Endothelial cell of umbilical vein (primary cell): ENCODE measurements at regions not wholly inside any gene's neighbourhood (a gene's known extent, or its start where the extent isn't known, plus 50 kb on each side); places are given as distances from the start of the nearest gene placed in this dataset.

Experiments
- BruUV-seq: library from RNA; stranded (reverse); fragments of 400-500 nt; replicated peaks from 2 replicates; lab custom pipeline; 2021; lab: Mats Ljungman, UMichigan
- CTCF ChIA-PET: fragments of 300-600, 350-600 bp; sonication (Branson Sonifier 250); formaldehyde crosslinking; loops from one replicate; lab custom pipeline; 2021; ENCODE audit warnings: antibody characterized with exemption, inconsistent platforms; lab: Charles Lee
- POLR2A ChIA-PET: fragments of 300-600, 350-600 bp; sonication (Branson Sonifier 250); formaldehyde crosslinking; loops from one replicate; lab custom pipeline; 2021; ENCODE audit warnings: antibody characterized with exemption, inconsistent platforms; lab: Charles Lee
- DNase-seq: peaks from one replicate; pipeline ENCODE4 v3.0.0-alpha.2; 2011; ENCODE audit warnings: low read depth, low spot score
- FAIRE-seq: peaks from 2 replicates; lab custom pipeline; 2011; peaks lifted over from hg19 to GRCh38; lab: Jason Lieb, UNC
- H2AFZ ChIP-seq: 2 replicates; pipeline ENCODE4 v1.6.0; 2012; ENCODE audit warnings: low read depth, low read length, control low read depth, inconsistent platforms
- H3K27ac ChIP-seq: 2 replicates; pipeline ENCODE4 v1.5.1; 2011; ENCODE audit warnings: low read depth, mild to moderate bottlenecking, control low read depth, low read length, moderate library complexity; ENCODE audit not compliant: insufficient read depth
- H3K27me3 ChIP-seq, 2 experiments: 2 replicates each; pipeline versions ENCODE4 v1.6.0 to v1.6.1; 2011; ENCODE audit warnings: low read length in 2 of 2, mixed read lengths in 1 of 2; ENCODE audit not compliant: control insufficient read depth in 2 of 2, insufficient read depth in 2 of 2
- H3K36me3 ChIP-seq, 2 experiments: 2 replicates in 1 of 2; 3 replicates in 1 of 2; pipeline ENCODE4 v1.5.1; 2011; ENCODE audit warnings: low read length in 2 of 2, mild to moderate bottlenecking in 1 of 2, moderate library complexity in 1 of 2; ENCODE audit not compliant: control insufficient read depth in 2 of 2, insufficient read depth in 2 of 2; ENCODE audit errors: extremely low read depth in 1 of 2
- H3K4me1 ChIP-seq: 3 replicates; pipeline ENCODE4 v1.5.1; 2011; ENCODE audit warnings: mild to moderate bottlenecking, low read length; ENCODE audit not compliant: control insufficient read depth, insufficient read depth; ENCODE audit errors: extremely low read depth
- H3K4me2 ChIP-seq: 2 replicates; pipeline ENCODE4 v1.6.1; 2011; ENCODE audit warnings: low read length, control low read depth, mixed read lengths; ENCODE audit not compliant: insufficient read depth
- H3K4me3 ChIP-seq, 3 experiments: fragments of 200-600 bp in 1 of 3; sonication (generic), shearing (Covaris generic) in 1 of 3; replicated peaks in 1 of 3; 2 replicates each; pipeline ENCODE4 v1.5.1; 2011 to 2016; ENCODE audit warnings: control low read depth in 3 of 3, low read length in 3 of 3, mild to moderate bottlenecking in 2 of 3, inconsistent platforms in 1 of 3, low read depth in 1 of 3, moderate library complexity in 1 of 3; ENCODE audit not compliant: insufficient read depth in 1 of 3
- H3K79me2 ChIP-seq: 2 replicates; pipeline ENCODE4 v1.6.0; 2012; ENCODE audit warnings: low read length, inconsistent platforms; ENCODE audit not compliant: control insufficient read depth, insufficient read depth
- H3K9ac ChIP-seq: replicated peaks from 2 replicates; pipeline ENCODE3; 2011; ENCODE audit warnings: low read length, control low read depth; ENCODE audit not compliant: insufficient read depth; ENCODE audit errors: extremely low read depth
- H3K9me1 ChIP-seq: replicated peaks from 3 replicates; pipeline ENCODE4 v1.6.0; 2011; ENCODE audit warnings: mild to moderate bottlenecking, low read length; ENCODE audit not compliant: control insufficient read depth, insufficient read depth; ENCODE audit errors: extremely low read depth
- H3K9me3 ChIP-seq: replicated peaks from 2 replicates; pipeline ENCODE4 v1.5.1; 2012; ENCODE audit warnings: low read length, inconsistent platforms; ENCODE audit not compliant: control insufficient read depth, insufficient read depth
- H4K20me1 ChIP-seq: replicated peaks from 2 replicates; pipeline ENCODE3; 2011; ENCODE audit warnings: mild to moderate bottlenecking, low read length; ENCODE audit not compliant: control insufficient read depth, insufficient read depth; ENCODE audit errors: extremely low read depth
- EZH2 ChIP-seq: IDR thresholded peaks from 2 replicates; pipeline ENCODE4 v1.6.1; 2012; ENCODE audit warnings: borderline replicate concordance, low read depth, mild to moderate bottlenecking, moderate library complexity, low read length, inconsistent platforms; ENCODE audit not compliant: severe bottlenecking
- FOS ChIP-seq: IDR thresholded peaks from 2 replicates; pipeline ENCODE4 v1.6.1; 2011; ENCODE audit warnings: mild to moderate bottlenecking, low read length, moderate library complexity, borderline replicate concordance; ENCODE audit not compliant: insufficient read depth
- GATA2 ChIP-seq: IDR thresholded peaks from 2 replicates; pipeline ENCODE4 v1.7.0; 2011; ENCODE audit warnings: low read depth, mild to moderate bottlenecking, moderate library complexity, mixed read lengths, low read length; ENCODE audit not compliant: insufficient read length, insufficient read depth
- JUN ChIP-seq: IDR thresholded peaks from 2 replicates; pipeline ENCODE4 v1.6.1; 2011; ENCODE audit warnings: borderline replicate concordance, low read depth; ENCODE audit not compliant: insufficient read length, insufficient read depth
- MAX ChIP-seq: IDR thresholded peaks from 2 replicates; pipeline ENCODE4 v1.6.1; 2011; ENCODE audit not compliant: insufficient read depth, insufficient read length
- MYC ChIP-seq: IDR thresholded peaks from one replicate; pipeline ENCODE4 v1.6.1; 2011; ENCODE audit warnings: mild to moderate bottlenecking, low read depth, low read length
- POLR2A ChIP-seq: IDR thresholded peaks from 2 replicates; pipeline ENCODE4 v1.6.1; 2012; ENCODE audit warnings: low read depth, mild to moderate bottlenecking, control low read depth, low read length
- POLR2AphosphoS5 ChIP-seq: IDR thresholded peaks from 2 replicates; pipeline ENCODE4 v1.6.1; 2012; ENCODE audit warnings: low read depth, mild to moderate bottlenecking, control low read depth, low read length, moderate library complexity; ENCODE audit not compliant: insufficient read depth
- dilution Hi-C: fragments of 300-500 bp; cut with MboI; formaldehyde crosslinking; loops from one replicate; pipeline ENCODE4 v1.15.0; 2019; ENCODE audit warnings: low sequenced_read_pairs; ENCODE audit not compliant: extremely low pct_ligation_motif_present
- intact Hi-C: fragments of 100-400 bp; cut with micrococcal nuclease; formaldehyde crosslinking; loops from one replicate; pipeline ENCODE4 v1.10.0; 2022
- TF ChIP-seq, protein P1 (sequence below), 2 donors: IDR thresholded peaks; 1 replicate in 1 of 2; 2 replicates in 1 of 2; pipeline ENCODE4 v1.5.1; 2011; ENCODE audit warnings: low read length in 2 of 2, mild to moderate bottlenecking in 2 of 2, moderate library complexity in 2 of 2, control low read depth in 1 of 2, inconsistent platforms in 1 of 2, low read depth in 1 of 2; ENCODE audit not compliant: insufficient read depth in 1 of 2; ENCODE audit errors: extremely low read depth in 1 of 2

GRCh38 chr20:6657904-6658303 is 109.6 kb upstream of the BMP2 start:
- ChIA-PET POLR2A (no interaction called here), CTCF (no interaction called here)
- no peak for FAIRE-seq
- dilution Hi-C loops, result no loop called here
- intact Hi-C loops, result no loop called here
- Histone ChIP-seq H3K9me1 (no peaks in the 10 kb centered on the region), H3K4me2 (no peak overlapping the region), H3K36me3 (no peaks in the 10 kb centered on the region), H3K79me2 (no peaks in the 10 kb centered on the region), H2AFZ (no peak overlapping the region), H4K20me1 (no peaks in the 10 kb centered on the region), H3K4me3 (no peak overlapping the region), H3K27me3 (no peaks in the 10 kb centered on the region), H3K9ac (no peak overlapping the region), H3K27ac (no peak overlapping the region), H3K4me1 (peaks cover 7% of the 10 kb centered on the region), H3K9me3 (peaks cover 2% of the 10 kb centered on the region)
- no TSS peak for BruUV-seq
- TF ChIP-seq POLR2A (no peak), JUN (no peak), POLR2AphosphoS5 (no peak), GATA2 (no peak), EZH2 (no peak), MYC (no peak), FOS (no peak), MAX (no peak)
- TF ChIP-seq, protein P1, sequence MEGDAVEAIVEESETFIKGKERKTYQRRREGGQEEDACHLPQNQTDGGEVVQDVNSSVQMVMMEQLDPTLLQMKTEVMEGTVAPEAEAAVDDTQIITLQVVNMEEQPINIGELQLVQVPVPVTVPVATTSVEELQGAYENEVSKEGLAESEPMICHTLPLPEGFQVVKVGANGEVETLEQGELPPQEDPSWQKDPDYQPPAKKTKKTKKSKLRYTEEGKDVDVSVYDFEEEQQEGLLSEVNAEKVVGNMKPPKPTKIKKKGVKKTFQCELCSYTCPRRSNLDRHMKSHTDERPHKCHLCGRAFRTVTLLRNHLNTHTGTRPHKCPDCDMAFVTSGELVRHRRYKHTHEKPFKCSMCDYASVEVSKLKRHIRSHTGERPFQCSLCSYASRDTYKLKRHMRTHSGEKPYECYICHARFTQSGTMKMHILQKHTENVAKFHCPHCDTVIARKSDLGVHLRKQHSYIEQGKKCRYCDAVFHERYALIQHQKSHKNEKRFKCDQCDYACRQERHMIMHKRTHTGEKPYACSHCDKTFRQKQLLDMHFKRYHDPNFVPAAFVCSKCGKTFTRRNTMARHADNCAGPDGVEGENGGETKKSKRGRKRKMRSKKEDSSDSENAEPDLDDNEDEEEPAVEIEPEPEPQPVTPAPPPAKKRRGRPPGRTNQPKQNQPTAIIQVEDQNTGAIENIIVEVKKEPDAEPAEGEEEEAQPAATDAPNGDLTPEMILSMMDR (IDR thresholded peaks at IDR 0.05; ENCODE audit: extremely low read depth in 1 of 2, insufficient read depth in 1 of 2, low read depth in 1 of 2, low read length in 2 of 2), result no peak
- no peak for DNase-seq
